ENCODE measurements at regions not wholly inside any gene's neighbourhood (a gene's known extent, or its start where the extent isn't known, plus 50 kb on each side); places are given as distances from the start of the nearest gene placed in this dataset.

GRCh38 chr12:19740472-19741131, 301.3 kb downstream of the AEBP2 start:
- Mint-ChIP-seq H3K4me3 (no peak overlapping the region), H3K4me1 (no peaks in the 10 kb centered on the region), H3K27me3 (no peaks in the 10 kb centered on the region)

GRCh38 chr12:19741132-19741489, 301.8 kb downstream of the AEBP2 start:
- Mint-ChIP-seq H3K36me3 (ENCODE audit: low read depth) (no peaks in the 10 kb centered on the region), H3K4me1 (no peaks in the 10 kb centered on the region), H3K27me3 (no peaks in the 10 kb centered on the region), H3K27ac (no peak overlapping the region), H3K9me3 (no peaks in the 10 kb centered on the region), H3K4me3 (no peak overlapping the region)
- ATAC-seq: no peak
- no peak for DNase-seq

More at GRCh38 chr12:19740472-19741131, 301.3 kb downstream of the AEBP2 start:
- no peak for DNase-seq
- no peaks in the 10 kb centered on the region for H3K9me3 Mint-ChIP-seq
- no peak overlapping the region for H3K27ac Mint-ChIP-seq
- ATAC-seq: no peak
- no peaks in the 10 kb centered on the region for H3K36me3 Mint-ChIP-seq (ENCODE audit: low read depth)

GRCh38 chr12:19744705-19745218, 305.5 kb downstream of the AEBP2 start:
- Mint-ChIP-seq H3K27me3 (peaks cover 2% of the 10 kb centered on the region), H3K36me3 (ENCODE audit: low read depth) (no peaks in the 10 kb centered on the region), H3K9me3 (peaks cover 11% of the 10 kb centered on the region), H3K4me1 (no peaks in the 10 kb centered on the region), H3K27ac (no peak overlapping the region), H3K4me3 (no peak overlapping the region)
- ATAC-seq (no peak), DNase-seq (no peak)

GRCh38 chr12:19746471-19746870, 307.2 kb downstream of the AEBP2 start:
- H3K27ac Mint-ChIP-seq: no peak overlapping the region
- peaks cover 18% of the 10 kb centered on the region for H3K9me3 Mint-ChIP-seq
- no peak overlapping the region for H3K4me3 Mint-ChIP-seq
- DNase-seq (no peak), ATAC-seq (no peak)
- no peaks in the 10 kb centered on the region for H3K4me1 Mint-ChIP-seq
- H3K27me3 Mint-ChIP-seq: peaks cover 2% of the 10 kb centered on the region
- no peaks in the 10 kb centered on the region for H3K36me3 Mint-ChIP-seq (ENCODE audit: low read depth)

- no peak overlapping the region for H3K27ac Mint-ChIP-seq
- no peak overlapping the region for H3K4me3 Mint-ChIP-seq
- H3K27me3 Mint-ChIP-seq: peaks cover 2% of the 10 kb centered on the region
- H3K9me3 Mint-ChIP-seq: peaks cover 35% of the 10 kb centered on the region
- H3K36me3 Mint-ChIP-seq (ENCODE audit: low read depth): peaks cover 6% of the 10 kb centered on the region
- no peaks in the 10 kb centered on the region for H3K4me1 Mint-ChIP-seq
- DNase-seq (no peak), ATAC-seq (no peak)
These were observed 310.7 kb downstream of the AEBP2 start for GRCh38 chr12:19749906-19750574.

- peaks cover 35% of the 10 kb centered on the region for H3K9me3 Mint-ChIP-seq
- DNase-seq (no peak), ATAC-seq (no peak)
- peaks cover 2% of the 10 kb centered on the region for H3K27me3 Mint-ChIP-seq
- no peak overlapping the region for H3K27ac Mint-ChIP-seq
- H3K4me3 Mint-ChIP-seq: no peak overlapping the region
- H3K4me1 Mint-ChIP-seq: no peaks in the 10 kb centered on the region
- peaks cover 6% of the 10 kb centered on the region for H3K36me3 Mint-ChIP-seq (ENCODE audit: low read depth)
These were observed 311.8 kb downstream of the AEBP2 start for GRCh38 chr12:19751078-19751477.

- Mint-ChIP-seq H3K27ac (no peak overlapping the region), H3K36me3 (ENCODE audit: low read depth) (peaks cover 6% of the 10 kb centered on the region), H3K4me3 (no peak overlapping the region), H3K27me3 (peaks cover under 1% of the 10 kb centered on the region), H3K9me3 (peaks cover 35% of the 10 kb centered on the region), H3K4me1 (no peaks in the 10 kb centered on the region)
- DNase-seq (no peak), ATAC-seq (no peak)
These were observed 313.4 kb downstream of the AEBP2 start for GRCh38 chr12:19752712-19753111.

- H3K36me3 Mint-ChIP-seq (ENCODE audit: low read depth): peaks cover 6% of the 10 kb centered on the region
- no peak overlapping the region for H3K27ac Mint-ChIP-seq
- H3K27me3 Mint-ChIP-seq: no peaks in the 10 kb centered on the region
These were observed 315.8 kb downstream of the AEBP2 start for GRCh38 chr12:19755136-19755535.

GRCh38 chr12:19757317-19757877, 318.1 kb downstream of the AEBP2 start:
- Mint-ChIP-seq H3K27me3 (no peaks in the 10 kb centered on the region), H3K9me3 (peaks cover 20% of the 10 kb centered on the region), H3K36me3 (ENCODE audit: low read depth) (peaks cover 6% of the 10 kb centered on the region), H3K27ac (no peak overlapping the region), H3K4me3 (no peak overlapping the region), H3K4me1 (peaks cover 12% of the 10 kb centered on the region)
- no peak for ATAC-seq
- no peak for DNase-seq

More at GRCh38 chr12:19755136-19755535, 315.8 kb downstream of the AEBP2 start:
- DNase-seq (no peak), ATAC-seq (no peak)
- Mint-ChIP-seq H3K4me1 (peaks cover 7% of the 10 kb centered on the region), H3K9me3 (peaks cover 23% of the 10 kb centered on the region), H3K4me3 (no peak overlapping the region)

- peaks cover 12% of the 10 kb centered on the region for H3K4me1 Mint-ChIP-seq
- no peak overlapping the region for H3K27ac Mint-ChIP-seq
- peaks cover 9% of the 10 kb centered on the region for H3K9me3 Mint-ChIP-seq
- no peaks in the 10 kb centered on the region for H3K27me3 Mint-ChIP-seq
- no peak overlapping the region for H3K4me3 Mint-ChIP-seq
- no peak for ATAC-seq
- no peaks in the 10 kb centered on the region for H3K36me3 Mint-ChIP-seq (ENCODE audit: low read depth)
- no peak for DNase-seq
These were observed 319.9 kb downstream of the AEBP2 start for GRCh38 chr12:19759227-19759626.

- DNase-seq (no peak), ATAC-seq (no peak)
- Mint-ChIP-seq H3K27me3 (no peaks in the 10 kb centered on the region), H3K4me3 (no peak overlapping the region), H3K9me3 (peaks cover 14% of the 10 kb centered on the region), H3K4me1 (peaks cover 12% of the 10 kb centered on the region), H3K27ac (no peak overlapping the region), H3K36me3 (ENCODE audit: low read depth) (no peaks in the 10 kb centered on the region)
These were observed 321.3 kb downstream of the AEBP2 start for GRCh38 chr12:19760611-19761010.

GRCh38 chr12:19761463-19761862, 322.2 kb downstream of the AEBP2 start:
- peak overlapping the region; percentile 25 for H3K27ac Mint-ChIP-seq
- no peak for ATAC-seq

GRCh38 chr12:19763488-19763887, 324.2 kb downstream of the AEBP2 start:
- Mint-ChIP-seq H3K9me3 (peaks cover 27% of the 10 kb centered on the region), H3K36me3 (ENCODE audit: low read depth) (no peaks in the 10 kb centered on the region), H3K4me3 (no peak overlapping the region), H3K4me1 (peaks cover 12% of the 10 kb centered on the region), H3K27ac (no peak overlapping the region), H3K27me3 (no peaks in the 10 kb centered on the region)
- DNase-seq: no peak
- ATAC-seq: no peak

More at GRCh38 chr12:19761463-19761862, 322.2 kb downstream of the AEBP2 start:
- H3K4me3 Mint-ChIP-seq: no peak overlapping the region
- DNase-seq: no peak
- H3K9me3 Mint-ChIP-seq: peaks cover 20% of the 10 kb centered on the region
- no peaks in the 10 kb centered on the region for H3K27me3 Mint-ChIP-seq
- H3K36me3 Mint-ChIP-seq (ENCODE audit: low read depth): no peaks in the 10 kb centered on the region
- H3K4me1 Mint-ChIP-seq: peaks cover 12% of the 10 kb centered on the region

GRCh38 chr12:19764408-19764807, 325.1 kb downstream of the AEBP2 start:
- ATAC-seq (no peak), DNase-seq (no peak)
- peaks cover 27% of the 10 kb centered on the region for H3K9me3 Mint-ChIP-seq
- no peak overlapping the region for H3K4me3 Mint-ChIP-seq
- H3K4me1 Mint-ChIP-seq: peaks cover 6% of the 10 kb centered on the region
- no peaks in the 10 kb centered on the region for H3K36me3 Mint-ChIP-seq (ENCODE audit: low read depth)
- H3K27ac Mint-ChIP-seq: no peak overlapping the region
- no peaks in the 10 kb centered on the region for H3K27me3 Mint-ChIP-seq

GRCh38 chr12:19771858-19772257, 332.6 kb downstream of the AEBP2 start:
- no peak for ATAC-seq
- Mint-ChIP-seq H3K9me3 (peaks cover 7% of the 10 kb centered on the region), H3K36me3 (ENCODE audit: low read depth) (no peaks in the 10 kb centered on the region), H3K27ac (no peak overlapping the region), H3K27me3 (no peaks in the 10 kb centered on the region), H3K4me3 (no peak overlapping the region), H3K4me1 (peaks cover 2% of the 10 kb centered on the region)
- DNase-seq: no peak
